IPS DF 4.7 (cell line): ENCODE measurements at regions not wholly inside any gene's neighbourhood (a gene's known extent, or its start where the extent isn't known, plus 50 kb on each side); places are given as distances from the start of the nearest gene placed in this dataset.
"Not testable (repeated sequence)": the region's sequence is repeated elsewhere in the genome, so short reads cannot be mapped to it uniquely, and the experiment has no call there.

ENCODE experiments used
- DNase-seq: peaks from one replicate; pipeline ENCODE4 v3.0.0-alpha.2; 2013; ENCODE audit warnings: low spot score; ENCODE audit errors: extremely low read depth

- no peak for DNase-seq
Observed at GRCh38 chr12:87585882-87586557, 443.2 kb downstream of the C12orf50 start.

- not testable (repeated sequence) for DNase-seq
Observed at GRCh38 chr12:87579091-87579490, 450.1 kb downstream of the C12orf50 start.

- DNase-seq = no peak
Observed at GRCh38 chr12:87575906-87576305, 453.3 kb downstream of the C12orf50 start.

GRCh38 chr12:87566918-87567317 lies 462.3 kb downstream of the C12orf50 start:
- not testable (repeated sequence) for DNase-seq

GRCh38 chr12:87556985-87557384 lies 472.2 kb downstream of the C12orf50 start:
- DNase-seq = no peak

GRCh38 chr12:87531213-87531612 lies 498.0 kb downstream of the C12orf50 start:
- not testable (repeated sequence) for DNase-seq

GRCh38 chr12:87529413-87529812 lies 499.8 kb downstream of the C12orf50 start:
- no peak for DNase-seq

GRCh38 chr12:87520968-87521367 lies 508.2 kb downstream of the C12orf50 start:
- DNase-seq = no peak

GRCh38 chr12:87518481-87518880 lies 510.7 kb downstream of the C12orf50 start:
- no peak for DNase-seq

- DNase-seq = no peak
Observed at GRCh38 chr12:87518036-87518435, 511.2 kb downstream of the C12orf50 start.

- no peak for DNase-seq
Observed at GRCh38 chr12:87513536-87514280, 515.5 kb downstream of the C12orf50 start.

- DNase-seq = no peak
Observed at GRCh38 chr12:87511371-87511770, 517.8 kb downstream of the C12orf50 start.

- DNase-seq = no peak
Observed at GRCh38 chr12:87509237-87509820, 519.9 kb downstream of the C12orf50 start.

- no peak for DNase-seq
Observed at GRCh38 chr12:87491598-87491997, 537.6 kb downstream of the C12orf50 start.

GRCh38 chr12:87491089-87491488 lies 538.1 kb downstream of the C12orf50 start:
- DNase-seq = no peak

GRCh38 chr12:87469295-87469694 lies 559.9 kb downstream of the C12orf50 start:
- no peak for DNase-seq

- DNase-seq = peak; percentile 68
Observed at GRCh38 chr12:87467936-87468335, 561.3 kb downstream of the C12orf50 start.

- no peak for DNase-seq
Observed at GRCh38 chr12:87464565-87464964, 564.6 kb downstream of the C12orf50 start.

- no peak for DNase-seq
Observed at GRCh38 chr12:87444039-87444438, 585.2 kb downstream of the C12orf50 start.

GRCh38 chr12:87441511-87441910 lies 587.7 kb downstream of the C12orf50 start:
- no peak for DNase-seq

- no peak for DNase-seq
Observed at GRCh38 chr12:87439990-87440827, 589.0 kb downstream of the C12orf50 start.

- DNase-seq = no peak
Observed at GRCh38 chr12:87430444-87430843, 598.8 kb downstream of the C12orf50 start.
